NCI-H748 (cell line): ENCODE measurements at regions not wholly inside any gene's neighbourhood (a gene's known extent, or its start where the extent isn't known, plus 50 kb on each side); places are given as distances from the start of the nearest gene placed in this dataset.
"Not testable (repeated sequence)": the region's sequence is repeated elsewhere in the genome, so short reads cannot be mapped to it uniquely, and the experiment has no call there.

ENCODE experiments used
- DNase-seq: peaks from one replicate; lab custom pipeline; 2025; ENCODE audit not compliant: unreplicated experiment; lab: John Stamatoyannopoulos, UW

DNA sequence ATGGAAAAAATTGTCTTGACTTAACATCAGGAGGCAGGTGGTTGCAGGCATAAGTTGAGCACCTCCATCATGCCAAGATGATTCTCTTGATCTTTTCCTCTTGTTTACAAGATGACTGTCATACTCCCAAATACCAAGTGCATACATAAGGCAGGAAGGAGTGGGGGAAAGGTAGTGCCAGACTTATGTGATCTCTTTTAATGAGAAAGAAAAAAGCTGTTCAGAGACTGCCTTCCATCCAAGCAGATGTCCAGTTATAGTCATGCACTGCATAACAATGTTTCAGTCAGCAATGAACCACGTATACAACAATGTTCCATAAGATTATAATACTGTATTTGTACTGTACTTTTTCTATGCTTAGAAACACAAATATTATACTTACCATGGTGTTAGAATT lies 135.7 kb downstream of the EHF start:
- DNase-seq: no peak

DNA sequence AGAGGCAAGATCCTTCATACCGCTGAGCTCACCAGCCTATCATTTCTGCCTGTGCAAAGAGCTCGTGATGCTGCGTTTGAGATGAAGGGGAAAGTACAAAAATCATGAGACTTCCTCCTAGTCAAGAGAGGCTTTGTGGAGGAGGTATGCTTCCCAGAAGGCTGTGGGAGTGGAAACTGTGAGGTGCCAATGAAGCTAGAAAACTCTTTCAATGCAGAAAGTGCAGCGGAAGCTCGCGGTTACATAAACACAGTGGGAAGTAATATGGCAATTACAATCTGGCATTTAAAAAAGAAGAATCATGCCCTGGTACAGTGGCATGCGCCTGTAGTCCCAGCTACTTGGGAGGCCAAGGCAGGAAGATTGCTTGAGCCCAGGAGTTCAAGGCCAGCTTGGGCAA lies 134.8 kb downstream of the EHF start:
- peak; percentile 11 for DNase-seq

DNA sequence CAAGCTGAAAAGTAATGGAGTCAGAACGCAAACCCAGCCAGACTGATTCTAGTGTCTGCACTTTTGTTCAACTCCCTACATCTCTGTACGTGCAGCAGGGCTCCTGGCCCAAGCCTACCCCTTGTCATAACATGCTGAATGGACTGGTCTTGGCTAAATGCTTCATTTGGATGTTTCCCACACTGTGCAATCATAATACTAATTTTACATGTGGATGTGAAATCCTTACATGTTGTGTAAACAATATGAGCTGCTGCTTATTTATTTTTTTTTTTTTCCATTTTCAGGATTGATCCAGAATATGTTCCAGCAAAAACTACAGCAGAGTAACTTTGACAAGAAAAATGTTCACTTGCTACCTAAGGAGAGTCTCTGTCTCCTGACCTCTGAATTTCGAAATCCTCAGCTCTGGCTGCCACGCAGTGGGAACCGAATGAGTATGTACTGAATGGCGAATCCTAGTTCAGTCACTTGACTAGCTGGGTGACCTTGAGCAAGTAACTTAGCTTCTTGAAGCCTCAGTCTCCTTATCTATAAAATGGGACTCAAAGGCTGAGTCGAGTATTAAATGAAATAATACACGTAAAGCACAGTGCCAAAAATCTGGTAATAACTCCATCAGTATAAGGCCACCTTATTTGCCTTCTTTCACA lies 133.4 kb downstream of the EHF start:
- DNase-seq: no peak

DNA sequence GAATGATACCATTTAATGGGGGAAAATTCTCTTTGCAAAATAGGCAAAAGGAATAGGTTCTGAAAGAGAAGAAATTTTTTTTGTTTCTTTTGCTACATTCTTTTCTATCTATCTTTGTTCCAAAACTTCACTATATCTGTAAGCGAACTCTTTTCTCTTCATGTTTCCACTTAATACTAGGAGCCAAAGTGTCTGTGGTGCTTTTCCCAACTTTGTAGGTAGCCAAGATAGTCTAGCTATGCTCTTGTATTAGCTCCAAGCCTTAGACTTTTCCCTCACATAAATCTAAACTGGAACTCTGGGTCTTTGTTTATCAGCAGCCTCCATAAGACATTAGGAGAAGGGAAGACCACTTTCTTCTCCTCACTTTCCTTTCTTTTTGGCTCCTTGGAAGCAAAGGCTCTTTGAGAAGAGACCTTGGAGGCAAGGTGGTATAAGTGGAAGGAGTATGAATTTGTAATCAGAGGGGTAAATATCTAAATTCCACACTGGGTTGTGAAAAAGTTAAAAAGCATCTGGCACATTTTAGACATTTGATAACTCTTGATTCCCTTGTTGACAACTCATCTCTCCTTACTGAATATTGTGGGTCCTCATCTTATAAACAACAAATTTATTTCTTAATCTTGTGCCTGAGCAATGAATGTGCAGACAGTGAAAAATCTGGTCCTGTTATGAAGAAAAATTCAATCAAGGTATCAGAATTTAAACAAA lies 130.0 kb downstream of the EHF start:
- DNase-seq: no peak

DNA sequence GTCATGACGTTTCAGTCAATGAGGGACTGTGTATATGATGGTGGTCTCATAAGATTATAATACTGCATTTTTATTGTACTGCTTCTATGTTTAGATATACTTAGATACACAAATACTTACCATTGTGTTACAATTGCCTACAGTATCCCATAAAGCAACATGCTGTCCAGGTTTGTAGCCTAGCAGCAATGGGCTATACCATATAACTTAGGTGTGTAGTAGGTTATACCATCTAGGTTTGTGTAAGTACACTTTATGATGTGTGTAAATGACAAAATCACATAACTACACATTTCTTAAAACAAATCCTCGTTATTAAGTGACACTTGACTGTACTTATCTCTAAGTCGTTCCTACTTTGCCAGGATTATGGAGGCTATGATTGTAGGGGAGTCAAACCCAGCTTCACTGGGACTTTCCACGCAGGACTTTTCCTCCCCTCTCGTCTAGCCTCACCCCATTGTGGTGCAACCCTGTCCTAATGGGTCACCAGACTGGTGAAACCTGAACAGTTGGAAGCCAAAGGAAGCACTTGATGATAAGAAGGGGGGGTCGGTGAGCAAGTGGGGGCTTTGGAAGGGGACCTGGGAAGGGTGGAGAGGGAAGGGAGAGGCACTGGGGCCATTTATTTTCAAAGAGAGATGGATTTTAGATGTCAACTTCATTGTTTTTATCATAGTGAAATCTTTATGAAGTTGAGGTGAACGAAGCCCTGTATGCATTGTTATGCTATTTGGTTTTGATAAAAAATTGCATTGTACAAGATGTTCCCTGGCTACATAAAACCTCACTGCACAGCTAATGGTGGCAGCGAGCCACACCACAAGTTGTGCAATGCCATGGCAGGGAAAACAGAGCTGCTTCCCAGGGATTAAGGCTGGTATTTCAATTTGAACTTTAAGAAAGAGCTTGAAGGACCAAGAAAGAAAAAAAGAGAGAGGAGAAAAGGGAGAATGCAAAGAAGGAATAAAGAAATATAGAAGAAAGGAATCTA lies 129.1 kb downstream of the EHF start:
- DNase-seq: no peak

DNA sequence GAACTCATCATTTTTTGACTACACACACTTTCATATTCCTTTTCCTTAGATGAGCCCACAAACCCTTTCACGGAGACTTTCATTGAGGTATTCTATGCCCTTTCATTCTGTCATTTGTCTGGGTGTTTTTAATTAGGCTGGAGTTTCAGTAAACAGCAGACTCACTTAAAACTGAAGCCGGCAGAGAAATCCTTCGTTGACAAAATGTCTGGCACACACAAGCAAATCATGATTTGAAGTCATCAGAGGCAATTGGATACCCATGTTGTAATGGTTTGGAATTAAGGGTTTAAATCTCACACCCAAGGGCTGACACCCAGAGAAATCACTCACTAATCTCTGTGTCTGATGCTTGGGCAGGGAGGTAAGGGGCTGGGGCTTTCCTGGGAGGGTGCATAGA lies 127.1 kb downstream of the EHF start:
- no peak for DNase-seq

DNA sequence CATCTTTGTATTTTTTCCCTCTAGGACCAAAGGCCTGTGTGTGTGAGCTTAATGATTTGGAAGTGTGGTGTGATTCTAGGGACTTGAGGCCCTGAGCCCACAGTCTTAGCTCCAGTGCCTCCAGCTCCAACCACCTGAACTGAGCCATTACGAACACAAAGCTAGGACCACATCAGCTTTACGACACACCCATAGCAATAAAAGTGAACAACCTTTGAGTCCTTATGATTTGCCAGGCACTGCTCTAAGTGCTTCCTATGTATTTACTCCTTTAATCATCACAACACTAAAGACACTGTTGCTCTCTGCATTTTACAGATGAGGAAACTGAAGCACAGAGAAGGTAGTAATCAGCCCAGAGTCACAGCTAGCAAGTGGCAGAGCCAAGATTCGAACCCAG lies 126.4 kb downstream of the EHF start:
- no peak for DNase-seq

DNA sequence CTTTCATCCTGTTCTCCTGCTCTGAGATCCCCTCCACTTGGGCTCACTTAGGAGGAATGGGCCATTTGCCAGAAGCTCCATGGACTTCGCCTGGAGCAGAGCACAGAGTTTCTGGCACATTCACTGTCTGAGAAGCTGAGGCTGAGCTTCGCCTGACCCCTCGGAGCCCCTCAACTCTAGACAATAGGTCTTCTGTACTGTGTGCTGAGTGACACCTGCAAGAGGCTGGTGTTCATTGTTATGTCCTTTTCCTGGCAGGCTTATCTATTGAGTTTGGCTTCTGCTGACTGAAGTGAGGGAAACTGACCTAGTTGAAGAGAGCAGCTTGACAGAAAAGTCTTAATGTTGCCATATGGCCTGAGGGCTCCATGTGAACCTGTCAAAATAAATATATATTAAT lies 124.3 kb downstream of the EHF start:
- DNase-seq: peak; percentile 31

DNA sequence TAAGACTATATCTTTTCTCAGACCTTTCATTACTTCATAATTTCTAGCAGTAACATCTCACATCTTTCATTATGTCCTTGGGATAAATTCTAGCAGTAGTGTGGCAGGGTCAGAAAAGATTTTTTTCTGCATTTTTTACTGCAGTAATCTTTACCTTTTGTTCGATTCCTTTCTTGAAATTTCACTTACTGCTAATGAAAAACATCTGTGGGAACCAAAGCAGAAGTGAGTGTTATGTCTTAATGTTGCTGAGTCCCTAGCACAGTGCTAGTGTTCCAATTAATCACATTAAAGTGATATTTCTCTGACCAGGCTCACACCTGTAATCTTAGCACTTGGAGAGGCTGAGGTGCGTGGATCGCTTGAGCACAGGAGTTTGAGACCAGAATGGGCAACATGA lies 123.6 kb downstream of the EHF start:
- DNase-seq: no peak

DNA sequence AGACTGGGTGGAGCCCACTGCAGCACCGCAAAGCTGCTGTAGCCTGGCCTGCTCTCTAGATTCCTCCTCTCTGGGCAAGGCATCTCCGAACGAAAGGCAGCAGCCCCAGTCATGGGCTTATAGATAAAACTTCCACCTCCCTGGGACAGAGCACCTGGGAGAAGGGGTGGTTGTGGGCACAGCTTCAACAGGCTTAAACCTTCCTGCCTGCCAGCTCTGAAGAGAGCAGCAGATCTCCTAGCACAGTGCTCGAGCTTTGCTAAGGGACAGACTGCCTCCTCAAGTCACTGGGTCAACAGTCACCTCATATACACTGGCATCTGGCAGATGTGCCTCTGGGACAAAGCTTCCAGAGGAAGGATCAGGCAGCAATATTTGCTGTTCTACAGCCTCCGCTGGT lies 117.3 kb downstream of the EHF start:
- DNase-seq: no peak

DNA sequence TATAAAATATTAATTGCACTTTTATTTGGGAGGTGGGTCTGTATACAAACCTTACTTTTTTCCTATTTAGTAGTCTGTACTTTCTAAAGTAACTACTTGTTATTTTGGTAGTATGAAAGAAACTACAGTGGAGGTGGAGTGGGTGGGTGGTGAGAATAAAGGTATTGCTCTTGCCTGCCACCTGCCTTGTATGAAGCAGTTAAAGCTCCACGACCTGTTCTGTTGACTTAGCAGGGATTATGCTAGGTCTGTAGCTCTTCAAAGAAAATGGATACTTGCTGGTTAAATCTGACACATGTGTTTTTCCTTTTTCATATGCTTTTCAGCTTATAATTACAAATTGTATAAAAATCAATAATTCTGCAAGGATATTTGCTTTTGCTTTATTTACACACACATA lies 111.9 kb downstream of the EHF start:
- peak; percentile 85 for DNase-seq

DNA sequence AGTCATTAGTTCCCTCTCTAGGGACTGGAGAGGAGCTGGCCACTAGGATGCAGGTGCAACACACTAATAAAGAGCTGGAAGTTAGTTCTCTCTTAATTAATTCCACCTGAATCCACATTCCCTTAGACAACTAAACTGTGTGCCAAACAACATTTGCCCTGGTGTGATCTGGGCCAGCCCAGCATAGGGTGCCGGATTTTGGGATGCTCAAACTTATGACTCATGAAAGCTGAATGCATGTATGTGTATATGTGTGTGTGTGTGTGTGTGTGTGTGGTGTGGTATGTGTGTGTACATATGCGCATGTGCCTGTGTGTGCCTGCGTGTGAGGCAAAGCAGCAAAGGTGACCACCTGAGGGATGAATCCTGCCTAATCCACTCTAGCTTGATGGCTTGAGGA lies 110.7 kb downstream of the EHF start:
- DNase-seq: no peak

DNA sequence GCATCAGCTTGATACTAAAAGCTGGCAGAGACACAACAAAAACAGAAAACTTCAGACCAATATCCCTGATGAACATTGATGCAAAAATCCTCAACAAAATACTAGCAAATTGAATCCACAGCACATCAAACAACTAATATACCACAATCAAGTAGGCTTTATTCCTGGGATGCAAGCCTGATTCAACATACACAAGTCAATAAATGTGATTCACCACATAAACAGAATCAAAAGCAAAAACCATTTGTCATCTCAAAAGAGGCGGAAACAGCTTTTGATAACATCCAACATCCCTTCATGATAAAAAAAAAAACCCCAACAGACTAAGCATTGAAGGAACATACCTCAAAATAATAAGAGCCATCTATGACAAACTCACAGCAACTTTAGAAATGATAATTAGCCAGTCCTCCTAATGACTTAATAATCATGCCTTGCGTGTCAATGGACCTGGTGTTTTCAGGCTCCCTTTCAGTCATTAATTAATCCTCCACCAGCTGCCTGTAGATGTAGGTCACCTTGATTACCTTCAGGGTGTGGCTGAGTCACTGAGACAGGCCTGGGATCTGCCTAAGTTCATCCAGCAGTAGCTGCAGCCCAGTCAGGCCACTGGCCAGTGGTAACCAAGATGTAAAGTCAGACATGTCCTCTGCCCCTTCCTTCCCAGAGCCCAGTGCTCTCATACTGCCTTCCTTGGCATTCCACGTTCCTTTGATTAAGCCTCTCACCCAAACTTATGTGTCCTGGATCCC lies 109.8 kb downstream of the EHF start:
- peak; percentile 83 for DNase-seq

DNA sequence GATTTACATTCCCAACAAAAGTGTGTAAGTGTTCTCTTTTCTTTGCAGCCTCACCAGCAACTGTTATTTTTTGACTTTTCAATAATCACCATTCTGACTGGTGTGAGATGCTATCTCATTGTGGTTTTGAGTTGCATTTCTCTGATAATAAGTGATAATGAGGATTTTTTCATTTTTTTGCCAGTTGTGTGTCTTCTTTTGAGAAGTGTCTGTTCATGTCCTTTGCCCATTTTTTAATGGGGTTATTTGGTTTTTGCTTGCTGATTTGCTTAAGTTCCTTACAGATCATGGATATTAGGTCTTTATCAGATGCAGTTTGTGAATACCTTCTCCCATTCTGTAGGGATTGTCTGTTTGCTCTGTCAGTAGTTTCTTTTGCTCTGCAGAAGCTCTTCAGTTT lies 107.7 kb downstream of the EHF start:
- DNase-seq: peak; percentile 58

DNA sequence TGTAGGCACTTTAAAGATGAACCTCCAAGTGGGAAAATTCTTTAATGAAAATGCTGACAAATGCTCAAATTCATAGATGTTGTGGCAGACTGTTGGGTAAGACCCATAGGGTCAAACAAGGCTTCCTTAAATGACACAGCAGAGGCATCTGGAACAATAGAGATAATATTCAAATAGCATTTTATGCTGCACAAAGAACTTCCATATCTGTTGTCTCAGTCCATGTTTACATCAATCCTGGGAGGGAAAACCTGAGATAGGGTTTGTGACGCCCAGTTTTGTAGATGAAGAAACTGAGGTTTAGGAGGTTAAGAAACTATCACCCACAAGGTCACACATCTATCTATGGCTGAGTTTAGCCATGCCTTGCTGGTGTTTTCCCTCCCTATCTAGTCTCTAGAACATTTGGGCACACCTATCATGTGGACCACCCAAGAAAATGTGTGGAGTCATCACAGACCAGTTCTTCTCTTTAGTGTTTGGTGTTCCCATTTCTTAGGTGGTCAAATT lies 106.4 kb downstream of the EHF start:
- no peak for DNase-seq

DNA sequence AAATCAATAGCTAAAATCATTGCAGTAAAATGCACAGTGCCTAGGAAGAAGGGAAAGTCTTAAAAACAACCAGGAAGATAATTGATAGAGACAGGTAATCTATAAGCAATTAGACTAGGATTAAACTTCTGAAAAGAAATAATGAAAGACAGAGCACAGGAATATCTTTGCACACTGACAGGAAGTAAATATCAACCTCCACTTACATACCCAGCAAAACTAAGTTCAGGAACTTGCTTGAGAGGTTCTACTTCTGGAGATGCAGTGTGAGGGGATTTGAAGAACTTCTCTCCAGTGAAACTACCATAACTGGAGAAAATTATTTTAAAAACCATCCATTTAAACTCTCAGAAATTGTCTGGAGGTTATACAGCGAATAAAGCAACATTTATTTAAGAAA lies 104.1 kb downstream of the EHF start:
- no peak for DNase-seq

DNA sequence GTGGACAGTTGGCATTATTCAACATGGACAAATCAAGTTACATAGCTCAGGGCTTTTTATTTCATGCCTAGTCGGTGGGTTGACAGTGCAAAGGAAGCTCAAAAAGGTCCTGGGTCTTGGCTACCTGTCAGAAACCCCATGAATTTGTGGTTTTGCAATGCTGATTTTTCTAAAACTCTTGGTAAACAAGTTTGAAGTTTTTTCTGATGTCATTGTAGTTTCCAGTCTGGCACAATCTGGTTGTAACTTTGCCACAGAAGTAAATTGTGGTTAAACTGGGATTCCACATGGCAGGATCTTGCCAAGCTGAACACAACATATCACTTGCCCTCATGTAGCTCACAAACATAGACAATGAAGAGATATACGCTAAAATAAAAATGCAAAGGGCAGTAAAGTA lies 100.8 kb downstream of the EHF start:
- DNase-seq: no peak

DNA sequence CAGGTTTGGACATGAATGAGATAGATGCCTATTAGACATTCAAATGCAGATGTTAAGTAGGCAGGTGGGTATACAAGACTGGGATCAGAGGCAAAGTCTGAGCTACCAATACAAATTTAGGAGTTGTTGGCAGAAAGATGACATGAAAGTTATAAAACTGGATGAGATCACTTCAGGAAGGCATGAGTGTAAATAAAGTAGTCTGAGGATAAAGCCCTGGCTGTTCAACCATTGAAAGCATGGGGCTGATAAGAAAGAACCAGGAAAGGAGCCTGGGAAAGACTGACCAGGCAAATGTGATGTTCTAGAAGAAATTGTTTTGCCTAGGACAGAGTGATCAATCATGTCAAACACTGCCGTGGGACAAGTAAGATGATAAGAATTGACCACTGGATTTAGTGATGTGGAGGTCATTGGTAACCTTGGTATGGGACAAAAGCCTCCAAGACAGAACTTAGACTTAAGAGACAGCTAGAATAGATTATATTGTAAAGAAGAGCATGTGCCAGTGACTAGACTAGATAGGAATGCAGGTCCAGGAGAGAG lies 98.5 kb downstream of the EHF start:
- DNase-seq: no peak

DNA sequence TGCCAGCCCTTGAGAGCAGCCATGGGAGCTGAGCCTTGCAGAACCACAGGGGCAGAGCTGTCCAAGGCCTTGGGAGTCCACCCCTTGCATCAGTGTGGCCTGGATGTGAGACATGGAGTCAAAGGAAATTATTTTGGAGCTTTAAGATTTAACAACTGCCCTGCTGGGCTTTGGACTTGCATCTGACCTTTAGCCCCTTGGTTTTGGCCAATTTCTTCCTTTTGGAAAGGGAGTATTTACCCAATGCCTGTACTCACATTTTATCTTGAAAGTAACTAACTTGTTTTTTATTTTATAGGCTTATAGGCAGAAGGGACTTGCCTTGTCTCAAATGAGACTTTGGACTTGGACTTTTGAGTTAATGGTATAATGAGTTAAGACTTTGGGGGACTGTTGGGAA lies 92.7 kb downstream of the EHF start:
- DNase-seq: not testable (repeated sequence)
